ENCODE measurements at regions not wholly inside any gene's neighbourhood (a gene's known extent, or its start where the extent isn't known, plus 50 kb on each side); places are given as distances from the start of the nearest gene placed in this dataset.

- H2AFZ ChIP-seq (ENCODE audit: low read length): no peak overlapping the region
- H4K20me1 ChIP-seq (ENCODE audit: low read length): no peaks in the 10 kb centered on the region
- H3K4me3 ChIP-seq (ENCODE audit: low read length): no peak overlapping the region
- no peak overlapping the region for H3K9ac ChIP-seq (ENCODE audit: low read length)
- H3K79me2 ChIP-seq (ENCODE audit: low read length): no peaks in the 10 kb centered on the region
- CTCF ChIA-PET: no interaction called here
- DNase-seq: no peak
- BruUV-seq (replicated peaks): no TSS peak
- no peaks in the 10 kb centered on the region for H3F3A ChIP-seq (ENCODE audit: low read length, unreplicated experiment)
- no peaks in the 10 kb centered on the region for H3K27me3 ChIP-seq (ENCODE audit: low read length)
- H3K4me2 ChIP-seq (ENCODE audit: low read length): no peak overlapping the region
- H3K9me2 ChIP-seq (replicated peaks; ENCODE audit: low read length): no peaks in the 10 kb centered on the region
- H3K9me3 ChIP-seq (ENCODE audit: low read length): no peaks in the 10 kb centered on the region
- H3K4me1 ChIP-seq (ENCODE audit: insufficient read depth, low read length): no peaks in the 10 kb centered on the region
- TF ChIP-seq EZH2phosphoT487 (IDR thresholded peaks at IDR 0.05; ENCODE audit: borderline replicate concordance, low read length) (no peak), EZH2 (IDR thresholded peaks at IDR 0.05; ENCODE audit: low read length, unreplicated experiment) (no peak), CTCF (conservative IDR thresholded peaks at IDR 0.05; ENCODE audit: low read depth, low read length) (no peak)
- H3K27ac ChIP-seq (ENCODE audit: low read length): no peak overlapping the region
- intact Hi-C loops (cut with micrococcal nuclease): no loop called here
- no peaks in the 10 kb centered on the region for H3K36me3 ChIP-seq (ENCODE audit: low read depth, low read length)
- POLR2A ChIA-PET (ENCODE audit: unreplicated experiment): no interaction called here
- ATAC-seq: no peak
Observed at GRCh38 chr2:116073731-116074130, 1631.3 kb downstream of the DPP10 start.

GRCh38 chr2:116074161-116074560 is 1631.7 kb downstream of the DPP10 start:
- no peak overlapping the region for H2AFZ ChIP-seq (ENCODE audit: low read length)
- no peaks in the 10 kb centered on the region for H3K27me3 ChIP-seq (ENCODE audit: low read length)
- no peaks in the 10 kb centered on the region for H3K79me2 ChIP-seq (ENCODE audit: low read length)
- DNase-seq: no peak
- H3K9ac ChIP-seq (ENCODE audit: low read length): no peak overlapping the region
- intact Hi-C loops (cut with micrococcal nuclease): no loop called here
- no peak overlapping the region for H3K27ac ChIP-seq (ENCODE audit: low read length)
- no peak for ATAC-seq
- no peak overlapping the region for H3K4me2 ChIP-seq (ENCODE audit: low read length)
- no peaks in the 10 kb centered on the region for H3K36me3 ChIP-seq (ENCODE audit: low read depth, low read length)
- no peak overlapping the region for H3K4me3 ChIP-seq (ENCODE audit: low read length)
- H3F3A ChIP-seq (ENCODE audit: low read length, unreplicated experiment): no peaks in the 10 kb centered on the region
- H4K20me1 ChIP-seq (ENCODE audit: low read length): no peaks in the 10 kb centered on the region
- no peaks in the 10 kb centered on the region for H3K9me2 ChIP-seq (replicated peaks; ENCODE audit: low read length)
- no peaks in the 10 kb centered on the region for H3K9me3 ChIP-seq (ENCODE audit: low read length)
- BruUV-seq (replicated peaks): no TSS peak
- H3K4me1 ChIP-seq (ENCODE audit: insufficient read depth, low read length): no peaks in the 10 kb centered on the region
- ChIA-PET POLR2A (ENCODE audit: unreplicated experiment) (no interaction called here), CTCF (no interaction called here)
- TF ChIP-seq EZH2 (IDR thresholded peaks at IDR 0.05; ENCODE audit: low read length, unreplicated experiment) (no peak), CTCF (conservative IDR thresholded peaks at IDR 0.05; ENCODE audit: low read depth, low read length) (no peak), EZH2phosphoT487 (IDR thresholded peaks at IDR 0.05; ENCODE audit: borderline replicate concordance, low read length) (no peak)

- TF ChIP-seq EZH2 (IDR thresholded peaks at IDR 0.05; ENCODE audit: low read length, unreplicated experiment) (no peak), EZH2phosphoT487 (IDR thresholded peaks at IDR 0.05; ENCODE audit: borderline replicate concordance, low read length) (no peak), CTCF (conservative IDR thresholded peaks at IDR 0.05; ENCODE audit: low read depth, low read length) (no peak)
- Histone ChIP-seq H3K4me3 (ENCODE audit: low read length) (no peak overlapping the region), H3K27ac (ENCODE audit: low read length) (no peak overlapping the region), H3K4me2 (ENCODE audit: low read length) (no peak overlapping the region), H3K9me2 (replicated peaks; ENCODE audit: low read length) (no peaks in the 10 kb centered on the region), H3K36me3 (ENCODE audit: low read depth, low read length) (no peaks in the 10 kb centered on the region), H3F3A (ENCODE audit: low read length, unreplicated experiment) (no peaks in the 10 kb centered on the region), H3K9ac (ENCODE audit: low read length) (no peak overlapping the region), H3K27me3 (ENCODE audit: low read length) (no peaks in the 10 kb centered on the region), H3K9me3 (ENCODE audit: low read length) (no peaks in the 10 kb centered on the region; the same call in 1 of the 2 replicates), H2AFZ (ENCODE audit: low read length) (no peak overlapping the region), H3K4me1 (ENCODE audit: insufficient read depth, low read length) (no peaks in the 10 kb centered on the region), H4K20me1 (ENCODE audit: low read length) (no peaks in the 10 kb centered on the region), H3K79me2 (ENCODE audit: low read length) (no peaks in the 10 kb centered on the region)
- intact Hi-C loops (cut with micrococcal nuclease): no loop called here
- BruUV-seq (replicated peaks): no TSS peak
- ATAC-seq (no peak), DNase-seq (no peak)
- CTCF ChIA-PET: no interaction called here
- POLR2A ChIA-PET (ENCODE audit: unreplicated experiment): no interaction called here
Observed at GRCh38 chr2:116088236-116088635, 1645.8 kb downstream of the DPP10 start.

Measured in PC-3 (cell line).